ENCODE measurements at regions not wholly inside any gene's neighbourhood (a gene's known extent, or its start where the extent isn't known, plus 50 kb on each side); places are given as distances from the start of the nearest gene placed in this dataset.

- 93 to 98% methylated on average over 7 of the region's 7 CpGs for WGBS, 2 donors
- Histone ChIP-seq H3K27ac (no peak overlapping the region), H3K4me3 (no peak overlapping the region), H3K9me3 (no peaks in the 10 kb centered on the region), H3K4me1 (no peaks in the 10 kb centered on the region), H3K36me3 (no peaks in the 10 kb centered on the region), H3K27me3 (no peaks in the 10 kb centered on the region)
- DNase-seq (ENCODE audit: low spot score in 2 of 2), result no peak
- TF ChIP-seq EP300 (IDR thresholded peaks at IDR 0.05) (no peak), POLR2A (IDR thresholded peaks at IDR 0.05) (no peak), CTCF (IDR thresholded peaks at IDR 0.05) (no peak)
These were observed 87.2 kb upstream of the HPCAL1 start for GRCh38 chr2:10215393-10215935.

- no peak overlapping the region for H3K27ac ChIP-seq
- H3K4me1 ChIP-seq, result no peaks in the 10 kb centered on the region
- WGBS, 2 donors, result 74 to 81% methylated on average over 26 to 28 of the region's 28 CpGs
- H3K36me3 ChIP-seq, result no peaks in the 10 kb centered on the region
- no peaks in the 10 kb centered on the region for H3K27me3 ChIP-seq
- H3K9me3 ChIP-seq, result no peaks in the 10 kb centered on the region
- no peak for DNase-seq (ENCODE audit: low spot score in 2 of 2)
- TF ChIP-seq CTCF (IDR thresholded peaks at IDR 0.05) (no peak), EP300 (IDR thresholded peaks at IDR 0.05) (no peak), POLR2A (IDR thresholded peaks at IDR 0.05) (no peak)
- no peak overlapping the region for H3K4me3 ChIP-seq
These were observed 85.8 kb upstream of the HPCAL1 start for GRCh38 chr2:10216677-10217488.

- TF ChIP-seq EP300 (IDR thresholded peaks at IDR 0.05), result no peak
- no peak for TF ChIP-seq CTCF (IDR thresholded peaks at IDR 0.05)
- no peak for TF ChIP-seq POLR2A (IDR thresholded peaks at IDR 0.05)
- WGBS, 2 donors, result 79 to 81% methylated on average over 9 to 18 of the region's 20 CpGs
- no peak for DNase-seq (ENCODE audit: low spot score in 2 of 2)
- H3K4me3 ChIP-seq, result no peak overlapping the region
- H3K36me3 ChIP-seq, result no peaks in the 10 kb centered on the region
- H3K9me3 ChIP-seq, result no peaks in the 10 kb centered on the region
- H3K27me3 ChIP-seq, result no peaks in the 10 kb centered on the region
- no peaks in the 10 kb centered on the region for H3K4me1 ChIP-seq
- H3K27ac ChIP-seq, result no peak overlapping the region
These were observed 84.9 kb upstream of the HPCAL1 start for GRCh38 chr2:10217489-10218435.

GRCh38 chr2:10220045-10220901, 82.4 kb upstream of the HPCAL1 start:
- Histone ChIP-seq H3K27ac (no peak overlapping the region), H3K27me3 (no peaks in the 10 kb centered on the region), H3K4me3 (no peak overlapping the region), H3K4me1 (no peaks in the 10 kb centered on the region), H3K9me3 (no peaks in the 10 kb centered on the region), H3K36me3 (no peaks in the 10 kb centered on the region)
- no peak for TF ChIP-seq CTCF (IDR thresholded peaks at IDR 0.05)
- TF ChIP-seq POLR2A (IDR thresholded peaks at IDR 0.05), result no peak
- TF ChIP-seq EP300 (IDR thresholded peaks at IDR 0.05), result no peak
- DNase-seq (ENCODE audit: low spot score in 2 of 2), result no peak
- WGBS, 2 donors, result 84 to 86% methylated on average over 26 of the region's 26 CpGs
